C4-2B (cell line): ENCODE measurements at regions not wholly inside any gene's neighbourhood (a gene's known extent, or its start where the extent isn't known, plus 50 kb on each side); places are given as distances from the start of the nearest gene placed in this dataset.
"Not testable (repeated sequence)": the region's sequence is repeated elsewhere in the genome, so short reads cannot be mapped to it uniquely, and the experiment has no call there.

Experiments used
- CTCF ChIP-seq: fragments of 450-650 bp; conservative IDR thresholded peaks from 2 replicates; pipeline ENCODE4 v1.5.1; 2017; ENCODE audit warnings: mild to moderate bottlenecking
- ZFX ChIP-seq: fragments of 450-650 bp; IDR thresholded peaks from 2 replicates; pipeline ENCODE4 v1.6.1; 2017

GRCh38 chr22:10766320-10766719 is 4761.7 kb upstream of the OR11H1 start:
- not testable (repeated sequence) for TF ChIP-seq CTCF, ZFX
